HG02981 (cell line): ENCODE measurements at regions not wholly inside any gene's neighbourhood (a gene's known extent, or its start where the extent isn't known, plus 50 kb on each side); places are given as distances from the start of the nearest gene placed in this dataset.

Experiments used
- ATAC-seq: cut with Tn5 transposase; IDR thresholded peaks from one replicate; pipeline ENCODE4 v1.9.1; 2021; ENCODE audit warnings: mild to moderate bottlenecking, moderate library complexity; ENCODE audit not compliant: unreplicated experiment

DNA sequence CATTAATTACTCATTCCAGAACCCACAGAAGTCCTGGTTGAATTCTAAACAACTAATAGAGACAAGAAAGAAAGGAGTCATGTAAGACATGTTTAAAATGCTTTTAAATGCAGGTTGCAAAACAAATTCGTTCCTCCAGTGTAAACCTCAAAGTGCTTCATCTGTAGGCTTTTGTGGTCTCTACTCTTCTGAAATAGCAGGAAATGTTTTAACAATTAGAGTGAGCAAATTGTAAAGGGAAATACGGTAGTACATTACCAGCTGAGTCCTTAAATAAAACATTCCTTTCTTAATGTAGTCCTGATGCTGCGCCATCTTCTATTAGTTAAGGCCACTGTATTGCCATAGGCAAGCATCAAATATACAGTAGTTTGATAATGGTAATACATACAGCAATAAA, 1934.2 kb upstream of the SEL1L start:
- ATAC-seq = no peak

DNA sequence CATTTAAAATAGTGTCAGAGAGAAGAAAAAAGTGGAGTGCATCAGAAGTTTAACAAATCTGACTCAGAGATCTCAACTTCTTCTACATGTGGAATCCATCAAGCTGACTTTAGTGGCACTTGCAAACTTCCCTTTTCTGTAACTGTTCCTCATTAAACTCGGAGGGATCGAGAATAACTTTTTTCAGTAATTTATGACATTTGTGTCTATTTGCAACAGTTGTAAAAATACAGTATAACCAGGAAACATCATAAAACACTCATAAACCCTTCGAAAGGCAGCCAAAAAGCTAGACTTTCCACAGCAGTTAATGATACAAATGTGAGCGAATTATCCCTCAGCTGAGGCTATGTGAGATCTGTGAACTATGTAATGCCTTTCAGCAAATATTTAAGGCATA, 1936.8 kb upstream of the SEL1L start:
- ATAC-seq = no peak

DNA sequence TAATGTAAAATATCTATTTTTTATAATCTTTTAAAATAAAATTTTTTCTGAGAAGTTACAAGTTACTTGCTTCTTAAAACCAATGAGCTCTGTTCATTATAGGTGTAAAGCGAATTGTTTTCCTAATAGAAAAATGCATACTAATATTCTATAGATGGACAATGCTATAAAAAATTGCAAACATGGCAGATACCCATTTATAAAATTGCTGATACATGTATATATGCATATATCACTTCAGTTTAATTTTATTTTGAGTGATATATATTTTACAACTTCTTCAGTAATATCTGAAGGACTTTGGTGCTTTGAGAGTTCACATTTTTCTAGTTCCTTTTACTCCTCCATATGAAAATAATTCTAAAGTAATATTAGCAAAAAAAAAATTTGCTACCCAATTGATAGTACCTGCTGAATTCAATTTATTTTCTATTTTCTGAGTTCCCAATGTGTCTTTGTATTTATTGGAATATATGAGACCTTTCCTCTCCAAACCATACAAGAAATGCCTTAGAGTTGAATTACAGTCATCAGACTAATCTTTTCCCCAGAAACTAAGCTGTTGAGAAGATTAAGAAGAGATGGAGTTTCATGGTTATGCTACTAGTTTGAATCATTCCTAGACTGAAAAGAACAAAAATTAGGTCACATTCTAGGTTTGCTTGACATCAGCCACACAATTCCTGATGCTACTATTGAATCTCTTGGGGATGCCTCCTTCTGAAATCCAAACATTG, 1937.5 kb upstream of the SEL1L start:
- ATAC-seq = no peak

DNA sequence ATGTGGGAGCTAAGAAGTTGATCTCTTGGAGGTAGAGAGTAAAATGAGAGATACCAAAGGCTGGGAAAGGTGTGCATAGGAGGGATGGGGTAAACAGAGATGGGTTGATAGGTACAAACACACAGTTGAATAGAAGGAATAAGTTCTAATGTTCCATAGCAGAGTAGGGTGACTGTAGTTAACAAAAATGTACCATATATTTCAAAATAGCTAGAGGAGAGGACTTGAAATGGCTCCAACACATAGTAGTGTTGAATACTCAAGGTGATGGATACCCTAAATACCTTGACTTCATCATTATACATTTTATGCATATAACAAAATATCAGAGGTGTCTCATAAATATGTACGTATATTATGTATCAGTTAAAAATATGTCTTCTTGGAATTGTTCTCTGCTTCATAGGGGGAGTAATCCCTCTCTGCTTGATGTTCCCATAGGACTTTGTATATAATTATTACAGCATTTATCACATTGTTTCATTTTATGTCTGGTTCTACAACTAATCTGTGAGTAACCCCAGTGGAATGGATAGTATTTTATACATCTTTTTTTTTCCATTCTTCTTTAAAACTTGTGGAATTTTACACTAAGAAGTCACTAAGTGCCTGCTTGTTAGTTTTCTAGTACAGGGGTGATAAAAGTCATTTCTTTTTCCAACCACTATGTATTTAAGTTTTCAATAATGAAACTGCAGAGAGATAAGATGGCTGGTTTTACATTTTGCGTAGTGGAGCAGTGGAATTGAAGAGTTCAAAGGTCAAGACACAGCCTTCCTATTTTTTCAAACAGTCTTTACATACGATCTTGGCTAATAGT, 1940.0 kb upstream of the SEL1L start:
- ATAC-seq = no peak

DNA sequence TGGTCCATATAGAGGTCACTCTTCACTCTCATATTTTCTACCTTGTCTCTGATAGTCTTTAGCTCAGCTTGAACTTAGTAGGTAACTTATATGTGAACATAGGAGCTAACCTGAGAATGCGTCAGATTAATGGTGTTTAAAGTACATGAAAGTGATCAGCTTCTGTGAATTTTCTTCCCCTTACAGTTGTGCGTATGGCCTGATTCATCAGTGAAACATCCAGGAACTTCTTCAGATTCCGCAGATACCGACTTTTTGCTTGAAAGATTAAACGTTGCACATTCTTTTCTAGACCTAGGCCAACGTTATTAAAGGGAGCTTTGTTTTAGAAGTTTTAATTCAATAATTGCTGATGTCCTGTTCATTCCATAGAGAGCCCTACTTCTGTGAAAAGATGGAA, 1945.1 kb upstream of the SEL1L start:
- no peak for ATAC-seq

DNA sequence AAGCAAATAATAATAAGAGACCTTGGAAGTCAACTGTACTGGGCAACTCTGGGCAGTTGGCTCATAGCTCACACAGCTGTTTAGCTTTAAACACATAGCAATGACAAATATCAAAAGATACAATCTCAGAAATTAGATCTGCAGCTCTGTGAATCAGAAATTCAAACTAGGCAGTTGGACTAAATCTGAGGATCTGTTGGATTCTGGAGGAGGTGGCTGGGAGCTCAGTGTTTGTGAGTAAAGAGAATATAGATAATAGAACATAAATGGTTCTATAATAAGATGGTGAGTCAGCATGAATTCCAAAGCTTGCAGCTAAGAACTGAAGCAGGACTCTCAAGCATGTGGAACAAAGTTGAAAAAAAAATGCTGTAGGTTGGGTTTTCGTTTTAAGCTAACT, 1949.4 kb upstream of the SEL1L start:
- no peak for ATAC-seq

DNA sequence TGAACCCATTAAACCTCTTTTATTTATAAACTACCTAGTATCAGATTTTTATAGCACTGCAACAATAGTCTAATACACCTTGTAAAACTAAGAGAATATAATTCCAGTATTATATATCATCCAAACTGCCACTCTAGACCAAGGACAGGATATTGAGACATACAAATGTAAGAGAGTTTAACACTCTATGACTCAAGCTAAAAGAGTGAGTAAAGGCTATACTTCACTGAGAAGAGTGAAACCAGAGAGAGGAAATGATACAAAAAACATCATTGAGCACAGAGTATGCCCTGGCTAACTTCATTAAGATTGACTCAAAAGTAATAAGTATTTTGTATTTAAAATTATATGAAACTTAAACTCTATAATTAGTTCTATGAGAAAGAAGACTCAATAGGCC, 1951.9 kb upstream of the SEL1L start:
- no peak for ATAC-seq

DNA sequence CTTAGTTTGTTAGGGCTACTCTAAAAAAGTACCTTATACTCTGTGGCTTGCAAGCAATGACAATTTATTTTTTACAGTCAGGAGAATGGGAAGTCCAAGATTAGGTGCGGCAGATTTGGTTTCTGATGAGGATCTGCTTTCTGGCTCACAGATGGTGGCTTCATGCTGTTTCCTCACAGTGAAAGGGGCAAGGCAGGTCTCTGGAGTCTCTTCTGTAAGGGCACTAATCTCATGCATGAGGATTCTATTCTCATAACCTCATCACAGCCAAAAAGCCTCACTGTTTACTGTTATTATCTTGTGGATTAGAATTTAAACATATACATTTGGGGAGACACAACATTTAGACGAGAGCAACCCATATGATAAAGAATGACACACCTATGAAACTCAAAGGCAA, 1957.4 kb upstream of the SEL1L start:
- no peak for ATAC-seq

DNA sequence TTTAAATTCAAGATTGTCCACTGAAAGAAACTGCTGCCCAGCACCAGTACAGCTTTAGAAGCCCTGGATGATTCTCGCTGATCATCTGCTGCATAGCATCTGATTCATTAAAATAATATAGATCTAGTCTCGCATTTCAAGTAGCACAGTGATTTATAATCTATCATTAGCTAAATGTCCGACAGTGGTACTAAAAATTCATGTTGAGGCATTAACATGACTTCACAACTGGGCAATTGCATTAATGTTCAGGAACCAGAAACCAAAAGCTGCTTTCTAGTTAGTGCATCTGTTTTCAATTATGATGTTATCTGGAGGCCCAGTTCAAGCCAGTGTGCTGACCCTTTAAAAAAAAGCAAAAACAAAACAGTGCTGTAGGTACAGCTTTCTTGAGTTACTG, 1987.2 kb upstream of the SEL1L start:
- no peak for ATAC-seq

DNA sequence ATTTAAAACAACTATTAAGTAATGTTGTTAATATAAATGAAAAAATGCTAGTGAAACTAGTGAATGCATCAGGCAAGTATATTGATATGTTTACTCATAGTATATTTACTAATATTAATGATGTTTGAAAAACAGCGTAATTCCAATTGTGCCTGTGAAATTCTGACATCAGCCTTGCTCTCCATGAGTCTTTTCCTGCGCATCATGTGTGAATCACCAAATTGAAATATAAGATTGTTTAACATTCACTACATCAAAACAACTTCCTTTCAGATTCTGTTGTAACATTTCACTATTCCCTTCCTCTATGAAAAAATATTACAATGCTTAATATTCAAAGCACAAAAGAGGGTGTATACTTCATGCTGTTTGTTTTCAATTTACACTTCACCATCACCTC, 1995.9 kb upstream of the SEL1L start:
- no peak for ATAC-seq

DNA sequence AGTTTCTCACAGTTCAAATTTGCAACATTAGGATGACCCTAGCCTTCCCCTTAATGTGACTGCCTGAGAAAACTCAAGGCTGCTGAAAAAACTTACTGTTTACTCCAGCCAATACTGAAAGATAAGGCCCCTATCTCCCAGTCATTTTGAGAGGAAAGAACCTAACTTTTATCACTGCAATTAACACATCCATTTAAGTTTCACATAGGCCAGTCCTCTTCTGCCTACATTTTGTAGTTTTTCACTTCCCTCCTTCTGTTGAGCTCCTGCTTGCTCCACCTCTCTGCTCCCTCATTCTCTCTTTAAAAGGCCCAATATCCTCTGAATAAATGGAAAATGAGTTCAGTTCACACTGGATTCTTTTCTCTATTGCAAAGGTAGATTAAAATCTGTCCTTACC, 1996.2 kb upstream of the FLRT2 start:
- ATAC-seq = no peak

DNA sequence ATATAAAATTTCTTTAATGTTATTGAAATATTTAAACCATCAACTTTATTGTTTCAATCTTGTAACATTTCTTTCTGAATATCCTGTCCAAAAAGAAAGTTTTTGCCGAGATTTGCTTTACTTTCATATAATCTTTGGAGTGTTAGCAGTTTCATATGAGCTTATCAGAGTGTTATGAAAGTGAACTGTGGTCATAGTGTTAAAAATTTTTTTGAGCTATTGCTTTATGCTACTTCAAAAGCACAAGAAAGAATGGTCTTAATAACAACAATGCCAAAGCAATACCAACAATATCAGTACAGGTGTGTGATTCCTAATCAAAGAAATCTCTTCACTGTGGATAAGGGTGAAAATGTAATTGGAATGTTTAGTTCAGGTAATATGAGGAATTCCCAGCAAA, 1994.9 kb upstream of the FLRT2 start:
- ATAC-seq = no peak

DNA sequence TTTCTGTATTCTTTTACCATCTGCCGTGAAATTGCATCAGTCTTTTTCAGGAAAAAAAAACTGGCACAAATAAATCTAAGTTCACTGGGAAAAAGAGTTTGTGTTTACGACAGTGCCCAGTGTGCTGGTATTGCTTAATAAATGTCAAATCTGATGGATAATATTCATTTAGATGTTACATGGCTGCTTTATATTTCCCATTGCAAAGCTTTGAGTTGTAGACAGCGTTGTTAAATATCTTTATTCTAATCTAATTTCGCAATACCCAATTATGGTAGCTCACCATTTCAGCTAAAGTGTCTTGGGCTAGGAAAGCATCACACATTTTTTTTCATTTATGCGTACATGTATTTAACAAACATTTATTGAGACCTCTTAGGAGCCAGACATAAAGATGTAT, 1994.5 kb upstream of the FLRT2 start:
- ATAC-seq = no peak

DNA sequence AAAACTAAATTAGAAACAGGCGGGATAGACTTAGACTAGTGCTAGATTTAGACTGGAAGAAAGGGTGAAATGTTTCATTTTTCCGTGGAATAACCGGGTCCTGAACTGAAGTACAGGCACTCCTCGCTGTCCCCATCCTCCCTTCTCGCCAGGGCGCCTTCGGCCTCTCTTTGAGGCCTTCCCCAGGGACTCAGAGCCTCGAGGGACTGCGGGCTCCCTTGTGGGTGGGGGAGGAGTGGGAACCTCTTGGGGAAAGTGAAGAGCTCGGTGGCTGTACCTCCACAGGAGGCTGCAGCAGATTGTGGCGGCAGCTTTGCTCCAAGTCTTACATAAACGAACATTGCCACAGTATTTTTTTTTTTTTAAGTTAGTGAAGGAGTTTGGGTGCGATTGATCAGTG, 1988.8 kb upstream of the FLRT2 start:
- no peak for ATAC-seq

DNA sequence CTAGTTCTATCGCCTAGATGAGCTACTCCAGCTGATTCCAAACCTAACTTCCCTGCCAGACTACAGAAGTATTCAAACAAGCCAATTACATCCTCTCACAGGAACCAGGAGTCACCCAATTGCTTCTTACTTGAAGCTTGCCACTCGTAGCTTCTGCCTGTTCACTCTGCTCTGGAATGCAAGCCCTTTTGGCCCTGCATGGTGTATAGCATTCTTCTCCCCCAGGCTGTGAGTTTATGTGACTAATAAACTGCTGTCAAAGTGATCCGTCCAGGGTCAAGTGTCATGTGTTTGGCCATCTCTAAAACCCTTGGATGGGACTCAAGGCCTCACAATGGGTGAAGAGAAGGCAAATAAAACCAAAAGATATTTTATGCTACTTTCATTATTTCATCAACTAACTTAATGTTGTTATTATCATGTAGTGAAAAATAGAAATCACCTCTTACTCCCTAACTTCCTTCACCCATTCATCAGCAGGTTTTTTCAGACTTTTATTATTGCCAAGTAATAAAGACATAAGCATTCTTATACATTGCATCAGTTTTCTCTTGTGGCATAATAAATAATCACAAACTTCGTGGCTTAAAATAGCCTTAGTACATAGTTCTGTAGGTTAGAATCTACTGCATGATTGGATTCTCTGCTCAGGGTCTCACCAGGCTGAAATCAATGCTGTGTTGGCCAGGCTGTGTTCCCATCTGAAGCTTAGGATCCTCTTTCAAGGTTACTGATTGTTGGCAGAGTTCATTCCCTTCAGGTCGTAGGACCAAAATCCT, 1981.7 kb upstream of the FLRT2 start:
- no peak for ATAC-seq

DNA sequence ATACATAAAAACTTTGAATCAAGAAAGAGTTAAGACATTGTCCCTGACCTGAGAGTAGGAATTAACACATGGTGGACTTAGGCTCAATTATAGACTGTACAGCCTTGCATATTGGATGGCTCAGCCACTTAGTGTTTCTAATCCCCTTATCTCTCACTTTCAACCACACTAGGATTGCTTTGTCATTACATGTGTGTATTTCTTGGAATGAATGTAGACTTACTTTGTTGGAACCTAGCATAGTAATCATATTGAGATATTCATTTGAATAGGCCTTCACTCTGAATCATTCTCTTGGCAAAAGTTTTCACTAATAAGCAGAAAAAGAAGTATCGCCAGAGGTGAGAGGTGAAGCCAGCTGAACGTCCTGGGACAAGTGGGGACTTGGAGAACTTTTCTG, 1973.9 kb upstream of the FLRT2 start:
- no peak for ATAC-seq

DNA sequence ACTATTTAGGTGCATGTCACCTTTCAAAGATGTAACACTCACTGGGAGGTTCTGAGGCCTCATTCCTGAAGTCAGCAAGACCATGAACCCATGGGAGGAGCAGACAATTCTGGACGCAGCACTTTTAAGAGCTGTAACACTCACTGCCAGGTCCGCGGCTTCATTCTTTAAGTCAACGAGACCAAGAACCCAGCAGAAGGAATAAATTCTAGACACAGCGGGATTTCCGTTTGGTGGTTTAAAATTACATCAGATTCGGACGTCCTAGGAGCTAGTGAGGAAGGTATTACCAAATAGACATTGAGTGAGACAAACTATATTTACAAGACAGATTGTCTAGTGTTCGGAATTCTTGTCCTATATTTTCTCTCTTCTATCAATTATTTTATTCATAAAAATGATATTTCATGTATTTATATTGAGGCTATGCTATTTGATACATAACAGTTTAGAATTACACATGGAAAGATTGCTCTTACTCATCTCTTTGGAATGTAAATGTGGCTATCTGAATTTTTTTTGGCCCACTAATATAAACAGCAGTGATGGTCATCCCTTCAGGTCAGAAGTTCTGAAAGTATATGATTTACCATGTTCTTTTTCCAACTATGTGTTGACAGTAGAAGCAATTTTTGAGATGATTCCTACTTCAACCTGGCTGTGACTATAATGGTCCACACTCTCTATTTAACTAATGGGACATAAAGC, 1973.0 kb upstream of the FLRT2 start:
- no peak for ATAC-seq

DNA sequence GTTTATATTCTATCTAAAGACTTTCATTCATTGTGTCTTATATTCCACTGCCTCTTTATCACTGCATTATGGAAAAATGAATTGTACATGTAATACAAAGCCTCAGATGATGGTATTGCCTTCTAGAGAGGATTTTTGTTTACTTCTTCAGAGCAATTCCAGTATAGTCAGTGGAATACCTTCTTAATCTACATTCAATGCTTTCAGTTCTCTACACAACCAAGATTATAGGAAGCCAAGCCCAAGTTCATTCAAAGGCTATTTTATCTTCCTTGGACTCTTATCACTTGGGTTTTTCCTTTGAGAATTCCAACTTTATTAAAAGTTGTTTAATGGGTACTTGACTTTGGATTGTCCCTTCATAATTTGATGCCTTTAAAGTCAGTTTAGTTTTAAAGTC, 1971.0 kb upstream of the FLRT2 start:
- ATAC-seq = no peak

DNA sequence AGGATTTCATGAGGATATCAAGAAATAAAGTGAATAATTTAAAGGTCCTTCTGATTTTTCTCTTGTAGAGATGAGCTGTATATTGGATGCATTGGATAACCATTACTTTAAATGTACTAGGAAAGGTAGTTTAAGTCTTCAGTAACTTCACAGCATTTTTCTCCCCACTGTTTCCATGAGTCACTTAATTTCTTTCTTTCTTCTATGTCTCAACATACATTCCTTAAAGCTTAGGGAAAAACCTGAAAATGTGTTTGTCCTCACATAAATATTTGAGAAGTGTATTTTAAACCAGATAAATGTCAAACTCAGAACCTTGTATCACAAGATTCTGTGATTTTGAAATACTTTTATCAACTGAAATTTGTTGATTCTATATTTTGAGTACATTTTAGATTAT, 1970.2 kb upstream of the FLRT2 start:
- no peak for ATAC-seq

DNA sequence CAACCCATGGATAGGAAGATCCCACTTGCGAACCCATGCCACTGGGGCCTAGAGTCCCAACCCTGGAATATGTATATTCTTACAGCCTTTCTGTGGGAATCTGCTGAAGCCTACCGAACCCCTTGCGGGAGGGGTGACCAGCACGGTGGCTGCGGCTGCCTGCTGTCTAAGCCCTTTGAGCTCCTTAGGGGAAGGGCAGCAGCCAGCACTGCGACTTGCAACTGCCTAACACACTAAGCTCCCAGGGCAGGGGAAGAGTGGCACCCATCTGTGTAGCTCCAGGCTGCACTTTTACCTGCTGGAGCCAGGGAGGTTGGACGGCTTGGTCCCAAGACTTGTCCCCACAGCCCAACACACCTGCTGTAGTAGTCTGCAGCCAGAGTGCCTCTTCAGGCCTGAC, 1968.7 kb upstream of the FLRT2 start:
- ATAC-seq = no peak

DNA sequence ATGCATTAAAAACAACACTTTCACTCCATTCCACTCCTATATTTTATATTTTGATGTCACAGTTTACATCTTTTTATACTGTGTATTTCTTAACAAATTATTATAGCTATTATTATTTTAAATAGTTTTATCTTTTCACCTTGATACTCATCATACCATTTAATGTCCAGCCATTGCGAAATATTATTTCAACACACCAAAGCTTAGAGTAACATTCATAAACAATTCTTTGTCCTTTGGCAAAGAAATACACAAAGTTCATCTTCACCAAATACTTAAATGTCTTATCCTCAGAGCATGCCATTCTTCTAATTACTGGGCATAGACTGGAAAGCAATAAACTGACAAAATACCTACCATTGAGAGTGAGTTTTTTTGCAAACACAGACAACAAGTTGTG, 1963.4 kb upstream of the FLRT2 start:
- ATAC-seq = no peak
